ENCODE measurements at regions not wholly inside any gene's neighbourhood (a gene's known extent, or its start where the extent isn't known, plus 50 kb on each side); places are given as distances from the start of the nearest gene placed in this dataset.
"Not testable (repeated sequence)": the region's sequence is repeated elsewhere in the genome, so short reads cannot be mapped to it uniquely, and the experiment has no call there.

DNA sequence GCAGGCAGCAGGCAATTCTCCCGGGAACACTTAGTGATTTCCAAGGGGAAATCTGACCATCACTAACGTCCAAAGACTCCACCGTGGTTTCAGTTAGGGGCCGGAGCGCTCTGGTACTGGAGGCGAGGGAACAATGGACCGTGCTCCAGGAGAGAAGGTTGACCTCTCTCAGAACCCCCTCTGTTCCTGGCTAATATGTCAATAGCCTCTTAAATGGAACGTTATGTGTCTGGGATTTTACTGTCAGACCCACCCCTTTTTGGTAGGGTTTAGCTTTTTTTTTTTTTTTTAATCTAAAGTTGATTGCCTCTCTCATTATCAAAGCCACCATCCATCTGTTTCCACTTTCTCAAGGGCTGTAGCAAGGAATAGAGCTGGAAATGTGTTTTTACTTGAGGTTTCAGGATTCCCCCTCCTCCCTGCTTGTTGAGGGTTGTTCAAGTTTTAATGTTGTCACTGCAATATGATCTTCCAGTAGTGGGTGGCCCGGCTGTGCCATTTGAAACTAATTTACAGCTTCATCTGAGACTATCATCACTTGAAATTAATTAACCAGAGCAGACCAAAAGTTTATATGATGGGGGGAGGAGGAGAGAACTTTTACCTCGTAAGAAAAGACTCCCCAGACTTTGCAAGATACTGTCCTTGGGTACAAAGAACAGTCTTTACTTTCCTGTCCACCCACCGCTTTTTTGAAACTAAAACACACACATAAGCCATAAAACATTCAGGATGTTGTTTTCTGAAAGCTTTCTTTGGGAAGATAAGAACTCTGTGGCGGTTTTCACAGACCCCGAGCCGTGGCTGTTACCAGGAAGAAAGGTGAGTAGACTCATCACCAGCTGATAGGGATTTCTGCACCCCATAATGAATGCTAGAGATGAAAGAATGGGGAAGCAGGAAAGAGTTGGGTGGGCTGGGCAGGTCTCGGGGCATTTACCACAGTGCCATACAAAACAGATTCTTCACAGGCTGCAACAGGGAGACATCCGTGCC, 187.8 kb downstream of the UACA start:
- ATAC-seq (no peak), DNase-seq (no peak)
- Histone ChIP-seq H3K27ac (ENCODE audit: low read length) (no peak overlapping the region), H3K4me1 (ENCODE audit: control insufficient read depth, insufficient read depth, low read length) (peaks cover 1% of the 10 kb centered on the region), H3K4me3 (ENCODE audit: low read length) (no peak overlapping the region), H3K36me3 (ENCODE audit: control insufficient read depth, insufficient read depth, low read length) (no peaks in the 10 kb centered on the region), H3K27me3 (ENCODE audit: control insufficient read depth, insufficient read depth, low read length) (peaks cover 3% of the 10 kb centered on the region), H3K9me3 (ENCODE audit: control insufficient read depth, insufficient read depth, low read length) (no peaks in the 10 kb centered on the region)
- Mint-ChIP-seq H3K27ac (no peak overlapping the region), H3K4me3 (no peak overlapping the region), H3K27me3 (ENCODE audit: low read depth in 2 of 2) (peaks cover 12 to 40% of the 10 kb centered on the region in 2 donors), H3K9me3 (no peaks in the 10 kb centered on the region), H3K4me1 (peaks cover 0 to 7% of the 10 kb centered on the region in 2 donors), H3K36me3 (no peaks in the 10 kb centered on the region)
- 67% methylated on average over 12 of the region's 16 CpGs for WGBS (ENCODE audit: insufficient coverage)
- TF ChIP-seq CTCF (IDR thresholded peaks at IDR 0.05) = no peak
- intact Hi-C loops (cut with micrococcal nuclease) = no loop called here

DNA sequence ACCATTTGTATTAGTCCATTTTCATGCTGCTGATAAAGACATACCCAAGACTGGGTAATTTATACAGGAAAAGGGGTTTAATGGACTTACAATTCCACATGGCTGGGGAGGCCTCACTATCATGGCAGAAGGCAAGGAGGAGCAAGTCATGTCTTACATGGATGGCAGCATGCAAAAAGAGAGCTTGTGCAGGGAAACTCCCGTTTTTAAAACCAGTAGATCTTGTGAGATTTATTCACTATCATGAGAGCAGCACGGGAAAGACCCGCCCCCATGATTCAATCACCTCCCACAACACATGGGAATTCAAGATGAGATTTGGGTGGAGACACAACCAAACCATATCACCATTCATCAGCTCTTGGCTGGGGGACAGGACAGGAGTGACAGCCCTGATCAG, 189.0 kb downstream of the UACA start:
- H3K4me3 Mint-ChIP-seq; H3K4me1 Mint-ChIP-seq; H3K9me3 ChIP-seq (ENCODE audit: control insufficient read depth, insufficient read depth, low read length); ATAC-seq; H3K27me3 ChIP-seq (ENCODE audit: control insufficient read depth, insufficient read depth, low read length); H3K36me3 ChIP-seq (ENCODE audit: control insufficient read depth, insufficient read depth, low read length); H3K36me3 Mint-ChIP-seq; DNase-seq; H3K27ac Mint-ChIP-seq; H3K4me3 ChIP-seq (ENCODE audit: low read length); H3K4me1 ChIP-seq (ENCODE audit: control insufficient read depth, insufficient read depth, low read length); H3K27ac ChIP-seq (ENCODE audit: low read length); H3K9me3 Mint-ChIP-seq; intact Hi-C loops (cut with micrococcal nuclease): not testable (repeated sequence)
- WGBS (ENCODE audit: insufficient coverage) = 93% methylated on average over 3 of the region's 3 CpGs
- peaks cover 7 to 34% of the 10 kb centered on the region in 2 donors for H3K27me3 Mint-ChIP-seq (ENCODE audit: low read depth in 2 of 2)

- H3K27ac ChIP-seq (ENCODE audit: low read length) = no peak overlapping the region
- H3K4me3 ChIP-seq (ENCODE audit: low read length) = no peak overlapping the region
- Mint-ChIP-seq H3K27me3 (ENCODE audit: low read depth in 2 of 2) (peaks cover 7 to 31% of the 10 kb centered on the region in 2 donors), H3K4me3 (no peak overlapping the region), H3K27ac (no peak overlapping the region), H3K4me1 (peaks cover 0 to 4% of the 10 kb centered on the region in 2 donors), H3K9me3 (no peaks in the 10 kb centered on the region), H3K36me3 (no peaks in the 10 kb centered on the region)
- ATAC-seq (no peak), DNase-seq (no peak)
- H3K4me1 ChIP-seq (ENCODE audit: control insufficient read depth, insufficient read depth, low read length) = no peaks in the 10 kb centered on the region
- TF ChIP-seq CTCF (IDR thresholded peaks at IDR 0.05) = no peak
- no peaks in the 10 kb centered on the region for H3K27me3 ChIP-seq (ENCODE audit: control insufficient read depth, insufficient read depth, low read length)
- WGBS (ENCODE audit: insufficient coverage) = 94% methylated on average over 10 of the region's 12 CpGs
- intact Hi-C loops (cut with micrococcal nuclease) = no loop called here
- no peaks in the 10 kb centered on the region for H3K9me3 ChIP-seq (ENCODE audit: control insufficient read depth, insufficient read depth, low read length)
- no peaks in the 10 kb centered on the region for H3K36me3 ChIP-seq (ENCODE audit: control insufficient read depth, insufficient read depth, low read length)
Measured at GRCh38 chr15:70573121-70573850, 190.1 kb downstream of the UACA start.

DNA sequence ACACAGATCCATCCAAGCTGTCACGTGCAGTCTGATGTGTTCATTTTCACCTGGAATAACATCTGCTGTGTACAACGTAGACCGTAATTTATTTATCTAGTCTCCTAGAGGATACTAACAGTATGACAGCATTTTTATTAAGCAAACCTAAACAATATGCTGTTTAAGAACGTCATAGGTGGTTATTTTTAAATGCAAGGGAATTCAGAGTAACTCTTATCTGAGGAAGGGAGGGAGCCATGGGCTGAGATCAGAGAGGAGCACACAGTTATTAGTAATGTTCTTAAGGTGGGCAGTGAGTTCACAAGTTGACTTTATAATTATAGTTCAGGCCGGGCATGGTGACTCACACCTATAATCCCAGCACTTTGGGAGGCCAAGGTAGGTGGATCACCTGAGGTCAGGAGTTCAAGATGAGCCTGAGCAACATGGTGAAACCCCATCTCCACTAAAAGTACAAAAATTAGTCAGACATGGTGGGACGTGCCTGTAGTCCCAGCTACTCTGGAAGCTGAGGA, 193.6 kb downstream of the UACA start:
- intact Hi-C loops (cut with micrococcal nuclease) = no loop called here
- H3K36me3 ChIP-seq (ENCODE audit: control insufficient read depth, insufficient read depth, low read length) = no peaks in the 10 kb centered on the region

More for the DNA sequence above, 193.6 kb downstream of the UACA start:
- no peaks in the 10 kb centered on the region for H3K9me3 Mint-ChIP-seq
- H3K27me3 Mint-ChIP-seq (ENCODE audit: low read depth in 2 of 2) = peaks cover 3 to 18% of the 10 kb centered on the region in 2 donors
- Histone ChIP-seq H3K4me3 (ENCODE audit: low read length) (no peak overlapping the region), H3K9me3 (ENCODE audit: control insufficient read depth, insufficient read depth, low read length) (no peaks in the 10 kb centered on the region), H3K27ac (ENCODE audit: low read length) (no peak overlapping the region), H3K4me1 (ENCODE audit: control insufficient read depth, insufficient read depth, low read length) (no peaks in the 10 kb centered on the region), H3K27me3 (ENCODE audit: control insufficient read depth, insufficient read depth, low read length) (no peaks in the 10 kb centered on the region)
- no peaks in the 10 kb centered on the region for H3K36me3 Mint-ChIP-seq
- H3K4me1 Mint-ChIP-seq = no peaks in the 10 kb centered on the region
- TF ChIP-seq CTCF (IDR thresholded peaks at IDR 0.05) = no peak
- ATAC-seq (no peak), DNase-seq (no peak)
- no peak overlapping the region for H3K4me3 Mint-ChIP-seq
- WGBS (ENCODE audit: insufficient coverage) = 80% methylated on average over 6 of the region's 6 CpGs
- H3K27ac Mint-ChIP-seq = no peak overlapping the region
